Upper lobe of left lung (tissue), 4 donors: ENCODE measurements at regions not wholly inside any gene's neighbourhood (a gene's known extent, or its start where the extent isn't known, plus 50 kb on each side); places are given as distances from the start of the nearest gene placed in this dataset.

Experiments used
- CTCF ChIP-seq, 6 experiments: fragments of 450-650 bp in 4 of 6; fragments of 200-600 bp in 2 of 6; sonication (generic) in 2 of 6; IDR thresholded peaks; one replicate each; pipeline ENCODE4 v1.5.1; 2016 to 2019; ENCODE audit warnings: antibody characterized with exemption in 6 of 6
- POLR2A ChIP-seq, 4 donors: fragments of 450-650 bp; IDR thresholded peaks; one replicate each; pipeline ENCODE4 v1.5.1; 2016 to 2017; ENCODE audit warnings: antibody characterized with exemption in 4 of 4, mild to moderate bottlenecking in 2 of 4
- POLR2AphosphoS5 ChIP-seq, 2 donors: sonication (generic); formaldehyde crosslinking; IDR thresholded peaks; one replicate each; pipeline ENCODE4 v1.5.1; 2017; ENCODE audit warnings: antibody characterized with exemption in 2 of 2

GRCh38 chr7:21041252-21041651 lies 254.6 kb upstream of the SP8 start:
- no peak for TF ChIP-seq CTCF (IDR thresholded peaks at IDR 0.05)
- TF ChIP-seq POLR2AphosphoS5 (IDR thresholded peaks at IDR 0.05), result no peak
- TF ChIP-seq POLR2A (IDR thresholded peaks at IDR 0.05), result no peak
